Erythroblast (primary cell): ENCODE measurements at regions not wholly inside any gene's neighbourhood (a gene's known extent, or its start where the extent isn't known, plus 50 kb on each side); places are given as distances from the start of the nearest gene placed in this dataset.

Experiments used
- GATA1 ChIP-seq: IDR thresholded peaks from 2 replicates; pipeline ENCODE4 v1.6.1; 2011; ENCODE audit warnings: low read depth, mild to moderate bottlenecking, control low read depth, low read length, moderate library complexity
- POLR2A ChIP-seq: IDR thresholded peaks from 2 replicates; pipeline ENCODE4 v1.6.1; 2011; ENCODE audit warnings: mild to moderate bottlenecking, low read length

DNA sequence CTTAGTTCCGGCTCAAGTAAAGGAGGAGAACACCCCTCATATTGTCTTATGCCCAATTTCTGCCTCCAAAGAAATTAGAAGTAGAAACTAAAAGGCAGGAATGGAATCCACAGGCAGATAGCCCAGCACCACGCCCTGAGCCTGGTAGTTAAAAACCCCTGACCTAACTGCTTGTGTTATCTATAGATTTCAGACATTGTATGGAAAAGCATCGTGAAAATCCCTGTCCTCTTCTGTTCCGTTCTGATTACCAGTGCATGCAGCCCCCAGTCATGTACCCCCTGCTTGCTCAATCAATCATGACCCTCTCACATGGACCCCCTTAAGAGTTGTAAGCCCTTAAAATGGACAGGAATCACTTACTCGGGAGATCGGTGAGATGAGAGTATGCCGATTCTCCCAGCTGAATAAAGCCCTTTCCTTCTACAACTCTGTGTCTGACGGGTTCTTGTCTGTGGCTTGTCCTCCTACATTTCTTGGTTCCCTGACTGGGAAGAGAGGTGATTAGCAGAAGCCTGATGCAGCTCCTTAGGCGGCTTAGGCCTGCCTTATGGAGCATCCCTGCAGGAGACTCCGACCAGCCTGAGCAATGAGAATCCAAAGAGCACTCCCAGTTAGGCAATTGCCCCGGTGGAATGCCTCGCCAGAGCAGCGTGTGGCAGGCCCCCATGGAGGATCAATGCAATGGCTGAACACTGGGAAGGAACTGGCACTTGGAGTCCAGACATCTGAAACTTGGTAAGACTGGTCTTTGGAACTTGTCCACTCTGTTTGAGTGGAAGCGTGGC lies 362.6 kb upstream of the TCF4 start:
- TF ChIP-seq POLR2A (no peak), GATA1 (no peak)
